ENCODE measurements at regions not wholly inside any gene's neighbourhood (a gene's known extent, or its start where the extent isn't known, plus 50 kb on each side); places are given as distances from the start of the nearest gene placed in this dataset.

- no peak for DNase-seq (ENCODE audit: low read depth)
Observed at GRCh38 chr12:74906224-74906623, 303.4 kb downstream of the KCNC2 start.

- DNase-seq (ENCODE audit: low read depth), result no peak
Observed at GRCh38 chr12:74910831-74911230, 298.8 kb downstream of the KCNC2 start.

GRCh38 chr12:74914378-74914777, 295.3 kb downstream of the KCNC2 start:
- no peak for DNase-seq (ENCODE audit: low read depth)

- no peak for DNase-seq (ENCODE audit: low read depth)
Observed at GRCh38 chr12:74915718-74916117, 293.9 kb downstream of the KCNC2 start.

GRCh38 chr12:74917743-74918142, 291.9 kb downstream of the KCNC2 start:
- no peak for DNase-seq (ENCODE audit: low read depth)

- DNase-seq (ENCODE audit: low read depth), result no peak
Observed at GRCh38 chr12:74918291-74918690, 291.3 kb downstream of the KCNC2 start.

- no peak for DNase-seq (ENCODE audit: low read depth)
Observed at GRCh38 chr12:74922117-74922516, 287.5 kb downstream of the KCNC2 start.

- DNase-seq (ENCODE audit: low read depth), result no peak
Observed at GRCh38 chr12:74922642-74923041, 287.0 kb downstream of the KCNC2 start.

- no peak for DNase-seq (ENCODE audit: low read depth)
Observed at GRCh38 chr12:74941670-74942069, 268.0 kb downstream of the KCNC2 start.

- no peak for DNase-seq (ENCODE audit: low read depth)
Observed at GRCh38 chr12:74945771-74946198, 263.9 kb downstream of the KCNC2 start.

- no peak for DNase-seq (ENCODE audit: low read depth)
Observed at GRCh38 chr12:74953697-74954096, 255.9 kb downstream of the KCNC2 start.

- DNase-seq (ENCODE audit: low read depth), result no peak
Observed at GRCh38 chr12:74957231-74957630, 252.4 kb downstream of the KCNC2 start.

GRCh38 chr12:74957634-74958033, 252.0 kb downstream of the KCNC2 start:
- no peak for DNase-seq (ENCODE audit: low read depth)

- no peak for DNase-seq (ENCODE audit: low read depth)
Observed at GRCh38 chr12:74959657-74960056, 250.0 kb downstream of the KCNC2 start.

- DNase-seq (ENCODE audit: low read depth), result no peak
Observed at GRCh38 chr12:74963304-74963703, 246.3 kb downstream of the KCNC2 start.

- no peak for DNase-seq (ENCODE audit: low read depth)
Observed at GRCh38 chr12:74963867-74964331, 245.7 kb downstream of the KCNC2 start.

- no peak for DNase-seq (ENCODE audit: low read depth)
Observed at GRCh38 chr12:74964390-74964789, 245.2 kb downstream of the KCNC2 start.

- no peak for DNase-seq (ENCODE audit: low read depth)
Observed at GRCh38 chr12:74971201-74971600, 238.4 kb downstream of the KCNC2 start.

GRCh38 chr12:74977832-74978481, 231.7 kb downstream of the KCNC2 start:
- no peak for DNase-seq (ENCODE audit: low read depth)

- no peak for DNase-seq (ENCODE audit: low read depth)
Observed at GRCh38 chr12:74980510-74980909, 229.1 kb downstream of the KCNC2 start.

GRCh38 chr12:74981541-74981940, 228.1 kb downstream of the KCNC2 start:
- no peak for DNase-seq (ENCODE audit: low read depth)

GRCh38 chr12:74983917-74984316, 225.7 kb downstream of the KCNC2 start:
- no peak for DNase-seq (ENCODE audit: low read depth)

- no peak for DNase-seq (ENCODE audit: low read depth)
Observed at GRCh38 chr12:74984631-74985030, 225.0 kb downstream of the KCNC2 start.

GRCh38 chr12:74985293-74985985, 224.2 kb downstream of the KCNC2 start:
- DNase-seq (ENCODE audit: low read depth), result no peak
